Astrocyte (in vitro differentiated cells and primary cell): ENCODE measurements at regions not wholly inside any gene's neighbourhood (a gene's known extent, or its start where the extent isn't known, plus 50 kb on each side); places are given as distances from the start of the nearest gene placed in this dataset.

Experiments used
- DNase-seq: peaks from one replicate; pipeline ENCODE4 v3.0.0-alpha.2; 2010; ENCODE audit warnings: low read depth
- FAIRE-seq: peaks from 2 replicates; lab custom pipeline; 2011; peaks lifted over from hg19 to GRCh38; lab: Jason Lieb, UNC
- H2AFZ ChIP-seq: 2 replicates; pipeline ENCODE4 v1.6.0; 2012; ENCODE audit warnings: low read depth, low read length, inconsistent platforms
- H3K27ac ChIP-seq: 2 replicates; pipeline ENCODE4 v1.5.1; 2011; ENCODE audit warnings: low read depth, low read length, inconsistent platforms
- H3K27me3 ChIP-seq: 2 replicates; pipeline ENCODE4 v1.6.0; 2011; ENCODE audit warnings: low read length, inconsistent platforms; ENCODE audit not compliant: insufficient read depth
- H3K36me3 ChIP-seq: 2 replicates; pipeline ENCODE4 v1.5.1; 2011; ENCODE audit warnings: low read length, inconsistent platforms; ENCODE audit not compliant: insufficient read depth
- H3K4me1 ChIP-seq: 2 replicates; pipeline ENCODE4 v1.5.1; 2011; ENCODE audit warnings: low read length, inconsistent platforms; ENCODE audit not compliant: insufficient read depth
- H3K4me2 ChIP-seq: 2 replicates; pipeline ENCODE4 v1.6.0; 2012; ENCODE audit warnings: low read length, inconsistent platforms
- H3K4me3 ChIP-seq: 2 replicates; pipeline ENCODE4 v1.5.1; 2011; ENCODE audit warnings: low read depth, mild to moderate bottlenecking, low read length, inconsistent platforms; ENCODE audit not compliant: insufficient read depth
- H3K79me2 ChIP-seq: 2 replicates; pipeline ENCODE4 v1.6.0; 2012; ENCODE audit warnings: mild to moderate bottlenecking, low read length, inconsistent platforms; ENCODE audit not compliant: insufficient read depth
- H3K9ac ChIP-seq: 2 replicates; pipeline ENCODE4 v1.6.0; 2012; ENCODE audit warnings: mild to moderate bottlenecking, low read length, inconsistent platforms
- H3K9me3 ChIP-seq: 2 replicates; pipeline ENCODE4 v1.5.1; 2012; ENCODE audit warnings: low read depth, mild to moderate bottlenecking, low read length, inconsistent platforms; ENCODE audit not compliant: insufficient read depth
- H4K20me1 ChIP-seq: 2 replicates; pipeline ENCODE4 v1.6.0; 2012; ENCODE audit warnings: low read length, inconsistent platforms; ENCODE audit not compliant: insufficient read depth
- H3K27ac Mint-ChIP-seq: one replicate; pipeline ENCODE4 v1.8.0; 2021; ENCODE audit warnings: mild to moderate bottlenecking, mixed read lengths; ENCODE audit not compliant: unreplicated experiment
- H3K27me3 Mint-ChIP-seq: one replicate; pipeline ENCODE4 v1.8.0; 2021; ENCODE audit warnings: low read depth, mixed read lengths; ENCODE audit not compliant: unreplicated experiment
- H3K36me3 Mint-ChIP-seq: one replicate; pipeline ENCODE4 v1.8.0; 2021; ENCODE audit warnings: low read depth, mixed read lengths; ENCODE audit not compliant: unreplicated experiment
- H3K4me1 Mint-ChIP-seq: one replicate; pipeline ENCODE4 v1.8.0; 2021; ENCODE audit warnings: low read depth, mixed read lengths; ENCODE audit not compliant: unreplicated experiment
- H3K4me3 Mint-ChIP-seq: one replicate; pipeline ENCODE4 v1.8.0; 2021; ENCODE audit warnings: mild to moderate bottlenecking, moderate library complexity, mixed read lengths; ENCODE audit not compliant: unreplicated experiment
- H3K9me3 Mint-ChIP-seq: one replicate; pipeline ENCODE4 v1.8.0; 2021; ENCODE audit warnings: mild to moderate bottlenecking, mixed read lengths; ENCODE audit not compliant: unreplicated experiment
- CTCF ChIP-seq: IDR thresholded peaks from 2 replicates; pipeline ENCODE4 v1.5.1; 2011; ENCODE audit warnings: low read depth, mild to moderate bottlenecking, inconsistent platforms, low read length, moderate library complexity; ENCODE audit not compliant: insufficient read depth
- EZH2 ChIP-seq: IDR thresholded peaks from 2 replicates; pipeline ENCODE4 v1.6.1; 2012; ENCODE audit warnings: mild to moderate bottlenecking, low read length, inconsistent platforms; ENCODE audit not compliant: insufficient read depth

GRCh38 chr14:29273513-29273912 is 506.9 kb downstream of the FOXG1 start:
- no peak for DNase-seq
- no peak for TF ChIP-seq CTCF
- TF ChIP-seq EZH2, result no peak
- no peak overlapping the region for H3K4me3 Mint-ChIP-seq
- no peaks in the 10 kb centered on the region for H3K9me3 Mint-ChIP-seq
- H3K9ac ChIP-seq, result no peak overlapping the region
- H3K4me1 Mint-ChIP-seq, result no peaks in the 10 kb centered on the region
- no peak overlapping the region for H3K4me2 ChIP-seq
- H3K27me3 Mint-ChIP-seq, result no peaks in the 10 kb centered on the region
- no peak overlapping the region for H3K4me3 ChIP-seq
- H3K27ac ChIP-seq, result no peak overlapping the region
- H3K27ac Mint-ChIP-seq, result no peak overlapping the region
- H3K27me3 ChIP-seq, result no peaks in the 10 kb centered on the region
- H4K20me1 ChIP-seq, result no peaks in the 10 kb centered on the region
- H3K9me3 ChIP-seq, result no peaks in the 10 kb centered on the region
- FAIRE-seq, result no peak
- H3K4me1 ChIP-seq, result no peaks in the 10 kb centered on the region
- no peak overlapping the region for H2AFZ ChIP-seq
- H3K36me3 Mint-ChIP-seq, result no peaks in the 10 kb centered on the region
- no peaks in the 10 kb centered on the region for H3K36me3 ChIP-seq
- no peaks in the 10 kb centered on the region for H3K79me2 ChIP-seq

DNA sequence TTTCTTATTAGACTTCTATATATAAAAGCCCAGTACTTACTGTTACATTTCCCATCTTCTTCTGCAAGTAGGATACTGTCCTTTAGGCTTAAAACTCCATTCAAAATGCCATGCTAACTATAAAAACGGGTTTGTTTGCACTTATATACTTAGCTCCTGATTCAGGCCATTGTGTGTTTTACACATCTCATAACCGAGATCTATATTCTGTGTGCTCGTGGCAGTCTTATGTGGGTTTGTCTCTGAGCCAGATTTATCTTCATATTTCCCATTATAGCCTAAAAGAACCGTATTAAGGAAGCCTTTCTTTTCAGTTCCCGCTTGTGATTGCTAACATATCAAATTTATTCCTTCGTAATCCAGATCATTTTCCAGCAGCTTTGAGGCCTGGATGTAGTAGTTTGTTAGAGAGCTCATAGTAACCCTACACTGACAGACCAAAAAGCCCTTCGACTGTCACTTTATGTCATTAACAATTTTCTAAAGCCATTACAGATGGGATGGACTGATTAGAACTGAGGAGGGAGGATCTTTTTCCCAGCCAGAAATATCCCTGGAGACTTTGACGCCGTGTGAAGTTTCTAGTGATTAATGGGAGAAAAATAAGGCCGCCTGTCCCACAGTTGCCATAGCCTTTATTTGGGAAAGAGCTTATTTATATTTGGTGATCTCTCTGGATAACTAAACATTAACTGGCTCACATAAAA is 508.5 kb downstream of the FOXG1 start:
- Histone ChIP-seq H3K27ac (no peak overlapping the region), H3K27me3 (no peaks in the 10 kb centered on the region), H3K4me2 (no peak overlapping the region), H3K79me2 (no peaks in the 10 kb centered on the region), H2AFZ (no peak overlapping the region), H3K4me1 (no peaks in the 10 kb centered on the region), H3K36me3 (no peaks in the 10 kb centered on the region), H3K9ac (no peak overlapping the region), H3K9me3 (no peaks in the 10 kb centered on the region), H4K20me1 (no peaks in the 10 kb centered on the region), H3K4me3 (no peak overlapping the region)
- no peaks in the 10 kb centered on the region for H3K9me3 Mint-ChIP-seq
- no peak overlapping the region for H3K4me3 Mint-ChIP-seq
- FAIRE-seq (no peak), DNase-seq (no peak)
- H3K27ac Mint-ChIP-seq, result no peak overlapping the region
- no peaks in the 10 kb centered on the region for H3K4me1 Mint-ChIP-seq
- no peaks in the 10 kb centered on the region for H3K27me3 Mint-ChIP-seq
- H3K36me3 Mint-ChIP-seq, result no peaks in the 10 kb centered on the region
- TF ChIP-seq EZH2, result no peak
- no peak for TF ChIP-seq CTCF
